Muscle layer of duodenum (tissue), 2 donors: ENCODE measurements at regions not wholly inside any gene's neighbourhood (a gene's known extent, or its start where the extent isn't known, plus 50 kb on each side); places are given as distances from the start of the nearest gene placed in this dataset.
"Not testable (repeated sequence)": the region's sequence is repeated elsewhere in the genome, so short reads cannot be mapped to it uniquely, and the experiment has no call there.

Experiments
- H3K27ac ChIP-seq: one replicate; pipeline ENCODE4 v1.7.0; 2013; ENCODE audit warnings: mild to moderate bottlenecking, low read length
- H3K27me3 ChIP-seq: one replicate; pipeline ENCODE4 v1.7.0; 2013; ENCODE audit warnings: low read depth, mild to moderate bottlenecking, control low read depth, low read length
- H3K36me3 ChIP-seq, 2 donors: one replicate each; pipeline ENCODE4 v1.7.0; 2013; ENCODE audit warnings: low read length in 2 of 2, control low read depth in 1 of 2, mild to moderate bottlenecking in 1 of 2; ENCODE audit not compliant: insufficient read depth in 2 of 2, control insufficient read depth in 1 of 2
- H3K4me1 ChIP-seq, 2 donors: one replicate each; pipeline ENCODE4 v1.7.0; 2013; ENCODE audit warnings: low read length in 2 of 2, mild to moderate bottlenecking in 2 of 2, control low read depth in 1 of 2, moderate library complexity in 1 of 2; ENCODE audit not compliant: insufficient read depth in 2 of 2, control insufficient read depth in 1 of 2
- H3K4me3 ChIP-seq, 2 donors: one replicate each; pipeline ENCODE4 v1.7.0; 2013; ENCODE audit warnings: low read length in 2 of 2, low read depth in 1 of 2, mild to moderate bottlenecking in 1 of 2
- H3K9me3 ChIP-seq, 2 donors: one replicate each; pipeline ENCODE4 v1.7.0; 2013; ENCODE audit warnings: low read length in 2 of 2, control low read depth in 1 of 2, mild to moderate bottlenecking in 1 of 2; ENCODE audit not compliant: control insufficient read depth in 1 of 2
- donor health status: healthy.

DNA sequence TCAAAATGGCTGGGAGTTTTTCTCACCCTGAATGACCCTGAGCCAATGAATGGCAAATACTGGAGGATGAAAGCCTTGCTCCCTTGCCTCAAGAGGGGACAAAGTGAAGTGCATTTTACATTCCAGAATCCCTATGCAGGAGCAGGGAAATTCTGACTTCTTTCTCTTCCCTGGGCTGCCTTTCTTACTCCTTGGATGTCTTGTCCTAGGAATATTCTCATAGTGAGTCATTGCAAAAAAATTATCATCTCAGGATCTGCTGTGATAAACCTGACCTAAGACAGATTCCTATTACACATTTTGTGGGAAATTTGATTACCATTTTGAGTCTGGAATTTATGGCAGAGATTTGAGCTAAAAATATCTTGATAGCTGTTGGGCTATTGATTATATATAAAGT lies 199.9 kb downstream of the TMA16 start:
- Histone ChIP-seq H3K9me3 (no peaks in the 10 kb centered on the region), H3K36me3 (no peaks in the 10 kb centered on the region), H3K4me1 (no peaks in the 10 kb centered on the region), H3K27ac (no peak overlapping the region), H3K27me3 (no peaks in the 10 kb centered on the region), H3K4me3 (no peak overlapping the region)

DNA sequence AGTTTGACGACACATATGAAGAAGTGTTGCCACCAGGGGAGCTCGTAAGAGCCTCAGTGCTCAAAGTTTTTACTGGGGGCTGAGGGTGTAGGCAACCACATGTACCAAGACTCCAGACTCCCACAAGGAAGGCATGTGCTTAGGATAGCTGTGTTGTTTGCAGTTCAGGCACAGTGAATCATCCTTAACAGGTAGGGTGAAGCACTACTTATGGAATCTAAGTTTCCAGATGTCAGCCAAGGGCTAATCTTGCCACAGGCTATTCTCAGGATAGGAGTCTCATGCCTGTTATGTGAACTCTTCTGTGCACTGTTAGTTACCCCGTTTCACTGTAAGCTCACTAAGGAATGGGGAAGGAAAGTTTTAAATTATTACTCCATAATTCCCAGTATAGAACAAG lies 202.6 kb downstream of the TMA16 start:
- Histone ChIP-seq H3K9me3 (no peaks in the 10 kb centered on the region), H3K27ac (no peak overlapping the region), H3K36me3 (no peaks in the 10 kb centered on the region), H3K27me3 (no peaks in the 10 kb centered on the region), H3K4me1 (no peaks in the 10 kb centered on the region), H3K4me3 (no peak overlapping the region)

DNA sequence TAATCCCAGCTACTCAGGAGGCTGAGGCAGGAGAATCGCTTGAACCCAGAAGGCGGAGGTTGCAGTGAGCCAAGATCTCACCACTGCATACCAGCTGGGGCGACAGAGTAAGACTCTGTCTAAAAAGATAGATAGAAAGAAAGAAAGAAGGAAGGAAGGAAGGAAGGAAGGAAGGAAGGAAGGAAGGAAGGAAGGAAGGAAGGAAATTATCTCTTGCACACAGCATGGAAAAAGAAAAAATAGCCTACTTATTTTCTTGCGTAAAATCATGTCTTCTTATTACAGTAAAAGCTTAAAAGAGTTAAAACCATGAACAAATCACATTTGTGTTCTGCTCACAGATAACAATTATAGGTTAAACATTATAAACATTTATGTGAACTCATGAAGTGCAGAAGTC lies 205.9 kb downstream of the TMA16 start:
- not testable (repeated sequence) for H3K36me3 ChIP-seq, H3K27me3 ChIP-seq, H3K4me3 ChIP-seq, H3K9me3 ChIP-seq, H3K4me1 ChIP-seq, H3K27ac ChIP-seq

DNA sequence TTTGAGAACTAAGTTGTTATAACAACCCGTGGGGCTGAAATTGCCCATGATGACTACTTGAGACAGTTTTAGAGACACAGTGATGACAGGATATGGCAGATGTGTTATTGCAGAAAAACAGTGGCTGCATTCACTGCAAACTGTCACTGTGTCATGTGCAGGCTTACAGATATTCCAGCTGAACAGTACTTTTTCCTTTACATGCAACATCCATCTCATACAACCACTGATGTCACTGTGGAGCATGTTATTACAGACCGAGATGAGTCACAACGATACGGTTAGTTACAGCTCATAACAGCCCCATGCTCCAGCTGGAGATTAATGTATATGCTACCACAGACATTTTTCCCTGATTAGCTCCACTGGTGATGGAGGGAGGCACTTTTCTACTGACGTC lies 207.4 kb downstream of the TMA16 start:
- Histone ChIP-seq H3K36me3 (no peaks in the 10 kb centered on the region), H3K9me3 (no peaks in the 10 kb centered on the region), H3K4me1 (no peaks in the 10 kb centered on the region), H3K27me3 (no peaks in the 10 kb centered on the region), H3K4me3 (no peak overlapping the region), H3K27ac (no peak overlapping the region)

DNA sequence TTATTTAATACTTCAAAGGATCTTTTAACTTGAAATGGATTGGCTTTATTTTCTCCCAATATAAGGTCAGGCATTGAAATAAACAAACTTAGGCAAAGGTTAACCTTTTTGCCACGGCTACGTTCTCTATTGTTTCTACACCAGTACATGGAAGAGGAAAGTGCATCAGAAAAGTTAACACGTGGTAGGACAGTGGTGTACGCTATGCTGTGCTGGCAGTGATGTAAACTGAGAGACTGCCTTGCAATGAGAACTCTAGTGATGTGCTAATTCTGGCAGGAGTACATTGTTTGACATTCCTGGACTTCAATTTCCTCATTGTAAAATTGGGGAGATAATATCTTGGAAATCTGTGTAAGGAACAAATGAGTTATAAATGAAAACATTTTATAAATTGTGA lies 208.2 kb downstream of the TMA16 start:
- H3K4me3 ChIP-seq: no peak overlapping the region
- H3K4me1 ChIP-seq: no peaks in the 10 kb centered on the region

DNA sequence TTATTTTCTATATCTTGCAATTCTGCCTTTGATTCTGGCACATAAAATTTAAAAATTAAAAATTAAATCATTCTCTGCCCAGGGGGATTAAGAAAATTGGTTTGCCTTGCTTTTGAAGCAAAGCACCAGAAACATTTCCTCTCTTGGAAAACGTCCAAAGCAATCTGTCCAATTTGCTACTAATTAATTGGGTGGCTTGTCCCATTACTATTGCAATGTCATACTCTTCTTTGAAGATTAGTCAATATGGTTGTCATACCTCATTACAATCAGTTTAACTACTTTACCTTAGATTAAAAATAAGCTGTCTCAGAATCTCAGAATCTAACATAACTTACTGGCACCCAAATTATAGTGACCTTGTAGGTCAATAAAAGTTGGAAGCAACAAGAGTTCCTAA lies 208.8 kb downstream of the TMA16 start:
- no peak overlapping the region for H3K27ac ChIP-seq
- H3K9me3 ChIP-seq: no peaks in the 10 kb centered on the region
- no peaks in the 10 kb centered on the region for H3K36me3 ChIP-seq
- H3K4me3 ChIP-seq: no peak overlapping the region
- H3K27me3 ChIP-seq: no peaks in the 10 kb centered on the region
- H3K4me1 ChIP-seq: no peaks in the 10 kb centered on the region

More for the DNA sequence above, 208.2 kb downstream of the TMA16 start:
- no peak overlapping the region for H3K27ac ChIP-seq
- no peaks in the 10 kb centered on the region for H3K27me3 ChIP-seq
- no peaks in the 10 kb centered on the region for H3K9me3 ChIP-seq
- H3K36me3 ChIP-seq: no peaks in the 10 kb centered on the region

DNA sequence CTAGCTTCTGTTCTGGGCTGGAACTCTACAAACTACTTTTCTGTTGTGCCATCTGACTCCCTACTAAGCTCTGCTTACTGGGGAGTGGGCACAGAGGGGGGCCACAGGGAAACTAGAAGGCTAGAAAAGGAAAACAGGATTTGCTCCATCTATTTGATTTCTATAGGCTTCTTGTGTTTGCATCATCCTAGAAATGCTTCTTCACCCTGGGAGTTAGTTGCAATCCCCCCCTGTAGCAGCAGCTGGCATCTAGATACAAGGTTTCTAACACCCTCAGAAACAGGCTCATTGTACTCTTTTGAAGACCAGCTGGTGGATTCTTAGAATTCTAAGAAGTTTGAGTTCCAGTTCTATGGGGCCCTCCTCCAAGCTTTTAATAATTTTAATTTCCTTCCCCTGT lies 213.4 kb downstream of the TMA16 start:
- no peaks in the 10 kb centered on the region for H3K4me1 ChIP-seq
- no peaks in the 10 kb centered on the region for H3K9me3 ChIP-seq
- no peak overlapping the region for H3K27ac ChIP-seq
- H3K27me3 ChIP-seq: no peaks in the 10 kb centered on the region
- H3K4me3 ChIP-seq: no peak overlapping the region
- no peaks in the 10 kb centered on the region for H3K36me3 ChIP-seq

DNA sequence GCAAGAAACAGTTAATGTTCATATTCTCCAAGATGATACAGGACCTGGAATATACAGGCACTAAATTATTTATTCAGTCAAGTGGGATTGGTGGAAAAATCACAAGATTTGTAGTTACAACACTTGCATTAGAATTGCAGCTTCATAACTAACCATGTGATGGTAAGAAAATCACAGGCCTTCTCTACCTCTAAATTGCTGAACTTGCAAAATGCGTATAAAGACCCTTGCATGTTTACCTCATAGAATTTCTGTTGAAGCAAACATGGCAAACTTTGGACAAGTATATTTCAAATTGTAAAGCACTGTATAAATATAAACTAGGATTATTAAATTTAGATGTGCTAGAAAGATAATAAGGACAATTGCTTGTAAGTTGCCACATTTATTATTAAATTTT lies 215.1 kb downstream of the TMA16 start:
- Histone ChIP-seq H3K36me3 (no peaks in the 10 kb centered on the region), H3K27me3 (no peaks in the 10 kb centered on the region), H3K4me3 (no peak overlapping the region), H3K4me1 (no peaks in the 10 kb centered on the region), H3K27ac (no peak overlapping the region), H3K9me3 (no peaks in the 10 kb centered on the region)

DNA sequence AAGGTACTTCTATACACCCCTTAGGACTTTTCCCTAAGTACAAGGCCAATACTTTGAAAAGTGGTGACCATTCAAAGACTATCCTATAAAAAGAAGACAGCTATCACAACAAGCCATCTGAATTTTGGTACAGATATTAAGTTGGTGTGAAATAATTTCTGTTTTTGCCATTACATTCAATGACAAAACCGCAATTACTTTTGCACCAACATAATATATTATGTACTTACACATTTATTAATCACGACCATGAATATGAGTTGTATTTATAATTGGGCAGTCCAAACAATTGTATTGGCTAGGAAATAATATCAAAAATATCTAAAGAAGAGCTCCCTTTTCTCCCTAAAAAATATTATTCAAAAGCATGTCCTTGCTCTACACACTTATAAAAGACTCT lies 215.7 kb downstream of the TMA16 start:
- Histone ChIP-seq H3K27me3 (no peaks in the 10 kb centered on the region), H3K27ac (no peak overlapping the region), H3K4me1 (no peaks in the 10 kb centered on the region), H3K36me3 (no peaks in the 10 kb centered on the region), H3K9me3 (no peaks in the 10 kb centered on the region), H3K4me3 (no peak overlapping the region)

DNA sequence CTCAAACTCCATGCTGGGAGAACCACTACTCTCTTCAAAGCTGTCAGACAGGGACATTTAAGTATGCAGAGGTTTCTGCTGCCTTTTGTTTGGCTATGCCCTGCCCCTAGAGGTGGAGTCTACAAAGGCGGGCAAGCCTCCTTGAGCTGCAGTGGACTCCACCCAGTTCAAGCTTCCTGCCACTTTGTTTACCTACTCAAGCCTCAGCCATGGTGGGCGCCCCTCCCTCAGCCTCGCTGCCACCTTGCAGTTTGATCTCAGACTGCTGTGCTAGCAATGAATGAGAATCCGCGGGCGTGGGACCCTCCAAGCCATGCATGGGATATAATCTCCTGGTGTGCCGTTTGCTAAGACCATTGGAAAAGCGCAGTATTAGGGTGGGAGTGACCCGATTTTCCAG lies 230.0 kb downstream of the TMA16 start:
- not testable (repeated sequence) for H3K27ac ChIP-seq, H3K4me3 ChIP-seq, H3K27me3 ChIP-seq, H3K36me3 ChIP-seq, H3K4me1 ChIP-seq, H3K9me3 ChIP-seq

DNA sequence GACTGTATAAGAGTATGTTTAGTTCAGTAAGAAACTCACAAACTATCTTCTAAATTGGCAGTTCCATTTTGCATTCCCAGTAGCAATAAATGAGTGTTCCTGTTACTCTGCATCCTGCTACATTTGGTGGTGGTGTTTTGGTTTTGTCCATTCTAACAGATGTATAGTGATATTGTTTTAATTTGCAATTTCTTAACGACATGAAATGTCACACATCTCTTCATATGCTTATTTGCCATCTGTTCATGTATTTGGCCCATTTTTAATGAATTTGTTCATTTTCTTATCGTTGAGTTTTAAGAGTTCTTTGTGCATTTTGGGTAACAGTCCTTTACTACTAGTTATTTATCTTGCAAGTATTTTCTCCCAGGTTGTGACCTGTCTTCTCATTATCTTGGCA lies 232.2 kb downstream of the TMA16 start:
- H3K27ac ChIP-seq: no peak overlapping the region
- peaks cover 0 to 3% of the 10 kb centered on the region in 2 donors for H3K9me3 ChIP-seq
- no peaks in the 10 kb centered on the region for H3K4me1 ChIP-seq
- no peak overlapping the region for H3K4me3 ChIP-seq
- H3K36me3 ChIP-seq: no peaks in the 10 kb centered on the region
- H3K27me3 ChIP-seq: no peaks in the 10 kb centered on the region

DNA sequence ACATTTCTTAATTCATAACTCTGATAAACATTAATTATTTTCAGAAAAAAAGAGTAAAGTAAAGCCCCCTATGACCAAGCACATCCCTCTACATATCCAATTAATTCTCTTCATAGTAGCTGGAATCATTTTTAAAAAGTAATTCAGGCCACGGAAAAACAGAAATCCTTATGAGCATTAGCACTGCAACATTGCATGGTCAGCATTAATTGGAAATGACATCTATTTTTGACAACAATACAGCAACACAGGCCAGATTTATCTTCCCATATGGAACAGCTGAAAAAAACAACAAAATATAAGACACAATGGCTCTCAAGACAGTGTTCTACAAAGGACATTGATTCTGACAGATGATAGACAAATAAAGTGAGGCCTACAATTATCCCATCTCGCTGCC lies 236.6 kb downstream of the TMA16 start:
- Histone ChIP-seq H3K27me3 (no peaks in the 10 kb centered on the region), H3K4me1 (no peaks in the 10 kb centered on the region), H3K4me3 (no peak overlapping the region), H3K27ac (no peak overlapping the region), H3K9me3 (peaks cover 0 to 3% of the 10 kb centered on the region in 2 donors), H3K36me3 (no peaks in the 10 kb centered on the region)
